Adrenal gland (tissue), 5 donors: ENCODE measurements at regions not wholly inside any gene's neighbourhood (a gene's known extent, or its start where the extent isn't known, plus 50 kb on each side); places are given as distances from the start of the nearest gene placed in this dataset.

Experiments used
- CTCF ChIP-seq, 6 experiments: fragments of 450-650 bp in 4 of 6; fragments of 200-600 bp in 2 of 6; sonication (generic) in 1 of 6; IDR thresholded peaks; 1 replicate in 5 of 6; 2 replicates in 1 of 6; pipeline versions ENCODE4 v1.5.1 to v1.8.0; 2016 to 2021; ENCODE audit warnings: antibody characterized with exemption in 6 of 6, mild to moderate bottlenecking in 2 of 6, moderate library complexity in 1 of 6
- POLR2A ChIP-seq, 2 donors: fragments of 450-650 bp; IDR thresholded peaks; one replicate each; pipeline ENCODE4 v1.6.1; 2017; ENCODE audit warnings: antibody characterized with exemption in 2 of 2, mild to moderate bottlenecking in 2 of 2, moderate library complexity in 1 of 2
- donor health status: DM: no; HTN: no; CAD: no.

DNA sequence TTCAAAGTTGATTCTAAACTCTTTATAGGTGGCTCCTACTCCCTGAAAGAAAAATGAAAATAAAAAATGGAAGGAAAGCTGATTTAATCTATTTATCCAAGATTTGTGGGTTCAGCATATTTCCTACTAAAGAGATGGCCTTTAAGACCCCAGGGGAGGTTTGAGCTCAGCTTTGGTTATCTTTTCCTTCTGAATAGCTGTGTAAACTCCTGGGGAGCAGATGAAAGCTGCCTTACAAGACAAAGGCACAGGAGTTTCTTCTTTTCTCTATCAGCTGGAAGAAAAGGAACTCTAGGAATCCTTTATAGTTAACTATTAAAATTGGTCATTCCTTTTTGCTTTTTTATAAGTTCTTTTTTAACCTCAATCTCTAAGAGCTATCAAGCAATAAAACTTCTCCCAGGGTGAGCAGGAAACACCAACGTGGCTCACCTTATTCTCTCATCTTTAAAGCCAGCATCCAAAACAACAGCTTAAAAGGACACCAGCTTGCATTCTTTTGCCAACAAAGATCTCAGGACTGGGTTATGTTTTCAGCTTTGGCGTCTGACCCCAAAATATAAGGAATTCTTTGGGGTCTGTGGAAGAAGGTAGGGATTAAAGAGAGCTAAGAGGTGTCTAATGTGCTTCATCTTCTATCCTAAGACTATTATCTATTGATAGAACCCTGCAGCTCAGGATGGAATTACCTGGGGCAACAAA is 371.7 kb upstream of the KITLG start:
- TF ChIP-seq CTCF (IDR thresholded peaks at IDR 0.05), result no peak
- TF ChIP-seq POLR2A (IDR thresholded peaks at IDR 0.05), result no peak
